Stimulated activated naive CD8-positive, alpha-beta T cell treated with anti-CD3 and anti-CD28 coated beads, Interleukin-15, amount 100 ng/mL, for 72 hours (primary cell): ENCODE measurements at regions not wholly inside any gene's neighbourhood (a gene's known extent, or its start where the extent isn't known, plus 50 kb on each side); places are given as distances from the start of the nearest gene placed in this dataset.
"Not testable (repeated sequence)": the region's sequence is repeated elsewhere in the genome, so short reads cannot be mapped to it uniquely, and the experiment has no call there.

Experiments
- ATAC-seq: fragments of 150-1000 bp; cut with Tn5 transposase; 2 replicates; pipeline ENCODE4 v1.10.0; 2021; ENCODE audit warnings: mild to moderate bottlenecking, moderate library complexity
- DNase-seq, 2 donors: peaks; one replicate each; pipeline ENCODE4 v3.0.0; 2021 to 2022
- H3K27ac Mint-ChIP-seq, 2 donors: one replicate each; pipeline ENCODE4 v1.8.0; 2022; ENCODE audit warnings: mild to moderate bottlenecking in 2 of 2, mixed read lengths in 2 of 2, moderate library complexity in 2 of 2
- H3K27me3 Mint-ChIP-seq: one replicate; pipeline ENCODE4 v1.8.0; 2022; ENCODE audit warnings: mixed read lengths
- H3K4me1 Mint-ChIP-seq: one replicate; pipeline ENCODE4 v1.8.0; 2022; ENCODE audit warnings: mild to moderate bottlenecking, mixed read lengths
- H3K4me3 Mint-ChIP-seq, 2 donors: one replicate each; pipeline ENCODE4 v1.8.0; 2022; ENCODE audit warnings: mild to moderate bottlenecking in 2 of 2, mixed read lengths in 2 of 2, moderate library complexity in 1 of 2
- H3K9me3 Mint-ChIP-seq, 2 donors: one replicate each; pipeline ENCODE4 v1.8.0; 2022; ENCODE audit warnings: mixed read lengths in 2 of 2

GRCh38 chr2:192725991-192726390 is 531.3 kb upstream of the TMEFF2 start:
- Mint-ChIP-seq H3K9me3 (peaks cover 0 to 7% of the 10 kb centered on the region in 2 donors), H3K27me3 (no peaks in the 10 kb centered on the region), H3K4me3 (no peak overlapping the region), H3K4me1 (no peaks in the 10 kb centered on the region), H3K27ac (no peak overlapping the region)
- ATAC-seq (no peak), DNase-seq (no peak)

- DNase-seq: no peak
- no peak for ATAC-seq
- no peak overlapping the region for H3K27ac Mint-ChIP-seq
- H3K4me3 Mint-ChIP-seq: no peak overlapping the region
- H3K4me1 Mint-ChIP-seq: no peaks in the 10 kb centered on the region
- H3K9me3 Mint-ChIP-seq: peaks cover 0 to 7% of the 10 kb centered on the region in 2 donors
- H3K27me3 Mint-ChIP-seq: no peaks in the 10 kb centered on the region
These were observed 524.9 kb upstream of the TMEFF2 start for GRCh38 chr2:192719629-192720028.

GRCh38 chr2:192718340-192718739 is 523.6 kb upstream of the TMEFF2 start:
- Mint-ChIP-seq H3K4me1 (no peaks in the 10 kb centered on the region), H3K27ac (no peak overlapping the region), H3K4me3 (no peak overlapping the region), H3K27me3 (no peaks in the 10 kb centered on the region), H3K9me3 (peaks cover 0 to 7% of the 10 kb centered on the region in 2 donors)
- ATAC-seq (no peak), DNase-seq (no peak)

GRCh38 chr2:192700934-192701333 is 506.2 kb upstream of the TMEFF2 start:
- Mint-ChIP-seq H3K27me3 (no peaks in the 10 kb centered on the region), H3K4me3 (no peak overlapping the region), H3K27ac (no peak overlapping the region), H3K4me1 (no peaks in the 10 kb centered on the region), H3K9me3 (no peaks in the 10 kb centered on the region)
- ATAC-seq (no peak), DNase-seq (no peak)

GRCh38 chr2:192697880-192698279 is 503.1 kb upstream of the TMEFF2 start:
- H3K27ac Mint-ChIP-seq: no peak overlapping the region
- no peaks in the 10 kb centered on the region for H3K27me3 Mint-ChIP-seq
- H3K4me3 Mint-ChIP-seq: no peak overlapping the region
- no peak for DNase-seq
- no peak for ATAC-seq
- H3K4me1 Mint-ChIP-seq: no peaks in the 10 kb centered on the region
- no peaks in the 10 kb centered on the region for H3K9me3 Mint-ChIP-seq

GRCh38 chr2:192696857-192697256 is 502.1 kb upstream of the TMEFF2 start:
- Mint-ChIP-seq H3K27ac (no peak overlapping the region), H3K4me3 (no peak overlapping the region), H3K9me3 (no peaks in the 10 kb centered on the region), H3K27me3 (no peaks in the 10 kb centered on the region), H3K4me1 (no peaks in the 10 kb centered on the region)
- no peak for ATAC-seq
- DNase-seq: no peak

GRCh38 chr2:192687015-192687414 is 492.3 kb upstream of the TMEFF2 start:
- Mint-ChIP-seq H3K9me3 (no peaks in the 10 kb centered on the region), H3K4me1 (no peaks in the 10 kb centered on the region), H3K27ac (no peak overlapping the region), H3K27me3 (no peaks in the 10 kb centered on the region), H3K4me3 (no peak overlapping the region)
- ATAC-seq: no peak
- no peak for DNase-seq

GRCh38 chr2:192682511-192682910 is 487.8 kb upstream of the TMEFF2 start:
- H3K4me3 Mint-ChIP-seq, H3K9me3 Mint-ChIP-seq, DNase-seq, H3K4me1 Mint-ChIP-seq, ATAC-seq, H3K27ac Mint-ChIP-seq, H3K27me3 Mint-ChIP-seq: not testable (repeated sequence)

GRCh38 chr2:192675681-192676080 is 480.9 kb upstream of the TMEFF2 start:
- no peaks in the 10 kb centered on the region for H3K4me1 Mint-ChIP-seq
- H3K27me3 Mint-ChIP-seq: no peaks in the 10 kb centered on the region
- ATAC-seq: no peak
- H3K4me3 Mint-ChIP-seq: no peak overlapping the region
- DNase-seq: no peak
- no peaks in the 10 kb centered on the region for H3K9me3 Mint-ChIP-seq
- H3K27ac Mint-ChIP-seq: no peak overlapping the region

- no peaks in the 10 kb centered on the region for H3K4me1 Mint-ChIP-seq
- no peaks in the 10 kb centered on the region for H3K9me3 Mint-ChIP-seq
- H3K27ac Mint-ChIP-seq: no peak overlapping the region
These were observed 474.9 kb upstream of the TMEFF2 start for GRCh38 chr2:192669505-192670091.

GRCh38 chr2:192660555-192660954 is 465.8 kb upstream of the TMEFF2 start:
- H3K4me3 Mint-ChIP-seq, H3K27me3 Mint-ChIP-seq, DNase-seq, H3K9me3 Mint-ChIP-seq, ATAC-seq, H3K4me1 Mint-ChIP-seq, H3K27ac Mint-ChIP-seq: not testable (repeated sequence)

More at GRCh38 chr2:192669505-192670091, 474.9 kb upstream of the TMEFF2 start:
- ATAC-seq: no peak
- Mint-ChIP-seq H3K27me3 (no peaks in the 10 kb centered on the region), H3K4me3 (no peak overlapping the region)
- DNase-seq: no peak

- Mint-ChIP-seq H3K4me3 (no peak overlapping the region), H3K27me3 (no peaks in the 10 kb centered on the region), H3K9me3 (no peaks in the 10 kb centered on the region), H3K27ac (no peak overlapping the region), H3K4me1 (no peaks in the 10 kb centered on the region)
- DNase-seq (no peak), ATAC-seq (no peak)
These were observed 462.6 kb upstream of the TMEFF2 start for GRCh38 chr2:192657362-192657761.

- H3K27me3 Mint-ChIP-seq: no peaks in the 10 kb centered on the region
These were observed 461.2 kb upstream of the TMEFF2 start for GRCh38 chr2:192655916-192656315.

GRCh38 chr2:192645811-192646598 is 451.3 kb upstream of the TMEFF2 start:
- H3K9me3 Mint-ChIP-seq: no peaks in the 10 kb centered on the region
- no peaks in the 10 kb centered on the region for H3K4me1 Mint-ChIP-seq
- DNase-seq: no peak
- no peak overlapping the region for H3K4me3 Mint-ChIP-seq
- H3K27me3 Mint-ChIP-seq: no peaks in the 10 kb centered on the region
- no peak for ATAC-seq
- H3K27ac Mint-ChIP-seq: no peak overlapping the region

More at GRCh38 chr2:192655916-192656315, 461.2 kb upstream of the TMEFF2 start:
- H3K27ac Mint-ChIP-seq: no peak overlapping the region
- no peaks in the 10 kb centered on the region for H3K9me3 Mint-ChIP-seq
- DNase-seq (no peak), ATAC-seq (no peak)
- H3K4me3 Mint-ChIP-seq: no peak overlapping the region
- no peaks in the 10 kb centered on the region for H3K4me1 Mint-ChIP-seq

- DNase-seq (no peak), ATAC-seq (no peak)
- Mint-ChIP-seq H3K9me3 (peaks cover 0 to 4% of the 10 kb centered on the region in 2 donors), H3K4me1 (no peaks in the 10 kb centered on the region), H3K27me3 (no peaks in the 10 kb centered on the region), H3K27ac (no peak overlapping the region), H3K4me3 (no peak overlapping the region)
These were observed 439.8 kb upstream of the TMEFF2 start for GRCh38 chr2:192634557-192634956.

GRCh38 chr2:192628017-192628416 is 433.3 kb upstream of the TMEFF2 start:
- H3K27me3 Mint-ChIP-seq: no peaks in the 10 kb centered on the region
- DNase-seq (no peak), ATAC-seq (no peak)
- no peaks in the 10 kb centered on the region for H3K9me3 Mint-ChIP-seq
- H3K27ac Mint-ChIP-seq: no peak overlapping the region
- H3K4me3 Mint-ChIP-seq: no peak overlapping the region
- no peaks in the 10 kb centered on the region for H3K4me1 Mint-ChIP-seq
